Mesenchymal stem cell (in vitro differentiated cells and primary cell): ENCODE measurements at regions not wholly inside any gene's neighbourhood (a gene's known extent, or its start where the extent isn't known, plus 50 kb on each side); places are given as distances from the start of the nearest gene placed in this dataset.
"Not testable (repeated sequence)": the region's sequence is repeated elsewhere in the genome, so short reads cannot be mapped to it uniquely, and the experiment has no call there.

ENCODE experiments used
- DNase-seq: peaks from one replicate; pipeline ENCODE4 v3.0.0-alpha.2; 2013
- H2AFZ ChIP-seq: one replicate; pipeline ENCODE4 v1.6.1; 2013; ENCODE audit warnings: low read depth, mild to moderate bottlenecking, control low read depth, inconsistent platforms, low read length, moderate library complexity
- H2AK5ac ChIP-seq: 2 replicates; pipeline ENCODE4 v1.6.1; 2013; ENCODE audit warnings: low read length, moderate library complexity, mild to moderate bottlenecking, inconsistent platforms; ENCODE audit not compliant: severe bottlenecking
- H2BK120ac ChIP-seq: one replicate; pipeline ENCODE4 v1.6.1; 2013; ENCODE audit warnings: low read depth, mild to moderate bottlenecking, inconsistent platforms, low read length, moderate library complexity
- H2BK12ac ChIP-seq, 2 experiments: one replicate each; pipeline ENCODE4 v1.6.1; 2013; ENCODE audit warnings: inconsistent platforms in 2 of 2, low read length in 2 of 2, mild to moderate bottlenecking in 2 of 2, moderate library complexity in 2 of 2, control low read depth in 1 of 2
- H2BK15ac ChIP-seq: one replicate; pipeline ENCODE4 v1.6.1; 2013; ENCODE audit warnings: mild to moderate bottlenecking, low read depth, inconsistent platforms; ENCODE audit not compliant: poor library complexity, severe bottlenecking
- H2BK5ac ChIP-seq: 2 replicates; pipeline ENCODE4 v1.6.1; 2013; ENCODE audit warnings: low read depth, mild to moderate bottlenecking, low read length, control low read depth, inconsistent platforms; ENCODE audit not compliant: poor library complexity, severe bottlenecking
- H3K14ac ChIP-seq, 2 experiments: one replicate each; pipeline ENCODE4 v1.6.1; 2013; ENCODE audit warnings: inconsistent platforms in 2 of 2, low read length in 2 of 2, control low read depth in 1 of 2, mild to moderate bottlenecking in 1 of 2, moderate library complexity in 1 of 2
- H3K18ac ChIP-seq, 2 experiments: one replicate each; pipeline ENCODE4 v1.6.1; 2013; ENCODE audit warnings: inconsistent platforms in 2 of 2, low read length in 2 of 2, control low read depth in 1 of 2, low read depth in 1 of 2, mild to moderate bottlenecking in 1 of 2
- H3K23ac ChIP-seq, 2 experiments: one replicate each; pipeline ENCODE4 v1.6.1; 2013; ENCODE audit warnings: inconsistent platforms in 2 of 2, low read length in 2 of 2, mild to moderate bottlenecking in 2 of 2, moderate library complexity in 2 of 2, control low read depth in 1 of 2
- H3K27ac ChIP-seq: 2 replicates; pipeline ENCODE4 v1.5.1; 2013; ENCODE audit warnings: mild to moderate bottlenecking, moderate library complexity, low read length, control low read depth, inconsistent platforms; ENCODE audit not compliant: poor library complexity, severe bottlenecking
- H3K27me3 ChIP-seq, 2 experiments: 2 replicates each; pipeline versions ENCODE4 v1.6.1 to v1.7.0; 2013; ENCODE audit warnings: low read length in 2 of 2, mild to moderate bottlenecking in 2 of 2, moderate library complexity in 2 of 2, control low read depth in 1 of 2, inconsistent platforms in 1 of 2; ENCODE audit not compliant: control insufficient read depth in 1 of 2, insufficient read depth in 1 of 2
- H3K36me3 ChIP-seq, 2 experiments: 2 replicates each; pipeline versions ENCODE4 v1.6.1 to v1.7.0; 2013; ENCODE audit warnings: low read length in 2 of 2, control low read depth in 1 of 2, inconsistent platforms in 1 of 2, low read depth in 1 of 2, mild to moderate bottlenecking in 1 of 2; ENCODE audit not compliant: insufficient read depth in 2 of 2, control insufficient read depth in 1 of 2
- H3K4ac ChIP-seq, 2 experiments: one replicate each; pipeline ENCODE4 v1.6.1; 2013; ENCODE audit warnings: inconsistent platforms in 2 of 2, low read length in 2 of 2, mild to moderate bottlenecking in 2 of 2, moderate library complexity in 2 of 2, control low read depth in 1 of 2, low read depth in 1 of 2
- H3K4me1 ChIP-seq: 2 replicates; pipeline ENCODE4 v1.6.1; 2013; ENCODE audit warnings: low read depth, low read length, control low read depth; ENCODE audit not compliant: control insufficient read depth, insufficient read depth
- H3K4me2 ChIP-seq: 2 replicates; pipeline ENCODE4 v1.6.1; 2013; ENCODE audit warnings: low read length, mild to moderate bottlenecking, inconsistent platforms; ENCODE audit not compliant: poor library complexity, severe bottlenecking
- H3K4me3 ChIP-seq, 2 experiments: 2 replicates each; pipeline versions ENCODE4 v1.5.1 to v1.7.0; 2013; ENCODE audit warnings: low read length in 2 of 2, mild to moderate bottlenecking in 2 of 2, control low read depth in 1 of 2, low read depth in 1 of 2; ENCODE audit not compliant: insufficient read depth in 1 of 2
- H3K79me1 ChIP-seq: replicated peaks from 2 replicates; pipeline ENCODE4 v1.6.1; 2013; ENCODE audit warnings: mild to moderate bottlenecking, control low read depth, low read length, inconsistent platforms; ENCODE audit not compliant: poor library complexity, severe bottlenecking
- H3K9ac ChIP-seq: 2 replicates; pipeline ENCODE4 v1.7.0; 2013; ENCODE audit warnings: mild to moderate bottlenecking, low read length, moderate library complexity
- H3K9me3 ChIP-seq: 2 replicates; pipeline ENCODE4 v1.7.0; 2013; ENCODE audit warnings: mild to moderate bottlenecking, low read length; ENCODE audit not compliant: control insufficient read depth
- H4K8ac ChIP-seq: one replicate; pipeline ENCODE4 v1.6.1; 2013; ENCODE audit warnings: inconsistent platforms, mild to moderate bottlenecking, low read length, moderate library complexity
- H4K91ac ChIP-seq: one replicate; pipeline ENCODE4 v1.6.1; 2013; ENCODE audit warnings: mild to moderate bottlenecking, low read length, inconsistent platforms
- WGBS: methylation state at CpG from one replicate; pipeline ENCODE4 v1.1.7; 2013; ENCODE audit warnings: mixed read lengths; 5-methylcytosine and 5-hydroxymethylcytosine counted together

- H3K27me3 ChIP-seq = no peaks in the 10 kb centered on the region
- H3K9me3 ChIP-seq = no peaks in the 10 kb centered on the region
- H2BK12ac ChIP-seq = no peak overlapping the region
- no peak overlapping the region for H3K27ac ChIP-seq
- H3K36me3 ChIP-seq = no peaks in the 10 kb centered on the region
- H3K4ac ChIP-seq = no peak overlapping the region
- H3K4me1 ChIP-seq = no peaks in the 10 kb centered on the region
- 70% methylated on average over 3 of the region's 3 CpGs for WGBS
- H3K79me1 ChIP-seq = no peaks in the 10 kb centered on the region
- H2BK120ac ChIP-seq = no peak overlapping the region
- no peak overlapping the region for H3K9ac ChIP-seq
- H3K4me3 ChIP-seq = no peak overlapping the region
- H2BK15ac ChIP-seq = no peak overlapping the region
- no peak for DNase-seq
- H4K8ac ChIP-seq = no peak overlapping the region
- no peak overlapping the region for H2BK5ac ChIP-seq
- H3K23ac ChIP-seq = no peak overlapping the region
- no peak overlapping the region for H3K18ac ChIP-seq
- H4K91ac ChIP-seq = no peak overlapping the region
- no peak overlapping the region for H2AK5ac ChIP-seq
- H2AFZ ChIP-seq = no peak overlapping the region
- no peak overlapping the region for H3K4me2 ChIP-seq
- H3K14ac ChIP-seq = no peak overlapping the region
Measured at GRCh38 chr12:20077618-20078017, 290.7 kb upstream of the PDE3A start.

DNA sequence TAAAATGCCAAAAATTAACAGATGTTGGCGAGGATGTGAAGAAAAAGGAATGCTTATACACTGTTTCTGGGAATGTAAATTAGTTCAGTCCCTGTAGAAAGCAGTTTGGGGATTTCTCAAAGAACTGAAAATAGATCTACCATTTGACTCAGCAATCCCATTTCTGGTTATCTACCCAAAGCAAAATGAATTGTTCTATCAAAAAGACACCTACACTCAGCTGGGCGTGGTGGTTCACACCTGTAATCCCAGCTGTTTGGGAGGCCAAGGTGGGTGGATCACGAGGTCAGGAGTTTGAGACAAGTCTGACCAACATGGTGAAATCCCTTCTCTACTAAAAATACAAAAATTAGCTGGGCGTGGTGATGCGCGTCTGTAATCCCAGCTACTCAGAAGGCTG lies 279.3 kb upstream of the PDE3A start:
- Histone ChIP-seq H2BK12ac (no peak overlapping the region), H3K36me3 (no peaks in the 10 kb centered on the region), H3K18ac (no peak overlapping the region), H3K23ac (no peak overlapping the region), H2AFZ (no peak overlapping the region), H4K8ac (no peak overlapping the region), H3K4me2 (no peak overlapping the region), H3K79me1 (no peaks in the 10 kb centered on the region), H4K91ac (no peak overlapping the region), H3K4me3 (no peak overlapping the region), H3K4ac (no peak overlapping the region), H3K9me3 (peaks cover 4% of the 10 kb centered on the region), H3K4me1 (no peaks in the 10 kb centered on the region), H3K14ac (no peak overlapping the region), H3K27me3 (no peaks in the 10 kb centered on the region), H2BK120ac (no peak overlapping the region), H2BK15ac (no peak overlapping the region), H3K9ac (no peak overlapping the region), H2AK5ac (no peak overlapping the region), H2BK5ac (no peak overlapping the region), H3K27ac (no peak overlapping the region)
- DNase-seq = no peak
- WGBS = 78% methylated on average over 5 of the region's 6 CpGs

DNA sequence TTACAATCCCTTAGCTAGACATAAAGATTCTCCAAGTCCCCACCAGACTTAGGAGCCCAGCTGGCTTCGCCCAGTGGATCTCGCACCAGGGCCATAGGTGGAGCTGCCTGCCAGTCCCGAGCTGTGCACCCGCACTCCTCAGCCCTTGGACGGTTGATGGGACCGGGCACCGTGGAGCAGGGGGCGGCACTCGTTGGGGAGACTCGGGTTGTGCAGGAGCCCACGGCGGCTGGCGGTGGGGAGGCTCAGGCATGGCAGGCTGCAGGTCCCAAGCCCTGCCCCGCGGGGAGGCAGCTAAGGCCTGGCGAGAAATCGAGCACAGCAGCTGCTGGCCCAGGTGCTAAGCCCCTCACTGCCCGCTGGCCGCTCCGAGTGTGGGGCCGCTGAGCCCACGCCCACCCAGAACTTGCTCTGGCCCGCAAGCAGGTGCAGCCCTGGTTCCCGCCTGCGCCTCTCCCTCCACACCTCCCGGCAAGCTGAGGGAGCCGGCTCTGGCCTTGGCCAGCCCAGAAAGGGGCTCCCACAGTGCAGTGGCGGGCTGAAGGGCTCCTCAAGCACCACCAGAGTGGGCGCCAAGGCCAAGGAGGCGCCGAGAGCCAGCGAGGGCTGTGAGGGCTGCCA lies 275.0 kb upstream of the PDE3A start:
- H3K18ac ChIP-seq, H3K9me3 ChIP-seq, DNase-seq, H3K27me3 ChIP-seq, H2BK15ac ChIP-seq, H3K36me3 ChIP-seq, H3K9ac ChIP-seq, H3K4me2 ChIP-seq, H2BK5ac ChIP-seq, H3K4me1 ChIP-seq, H3K4ac ChIP-seq, H3K4me3 ChIP-seq, H2BK120ac ChIP-seq, H2BK12ac ChIP-seq, H3K27ac ChIP-seq, H2AK5ac ChIP-seq, H3K79me1 ChIP-seq, H4K8ac ChIP-seq, H2AFZ ChIP-seq, H4K91ac ChIP-seq, H3K14ac ChIP-seq, H3K23ac ChIP-seq: not testable (repeated sequence)
- WGBS = 90% methylated on average over 30 of the region's 32 CpGs

GRCh38 chr12:20096430-20096829 lies 271.9 kb upstream of the PDE3A start:
- H3K14ac ChIP-seq = no peak overlapping the region
- H3K4me1 ChIP-seq = peaks cover 3% of the 10 kb centered on the region
- H3K23ac ChIP-seq = no peak overlapping the region
- no peak overlapping the region for H3K18ac ChIP-seq
- H4K8ac ChIP-seq = no peak overlapping the region
- H3K9ac ChIP-seq = no peak overlapping the region
- H3K79me1 ChIP-seq = no peaks in the 10 kb centered on the region
- no peak overlapping the region for H3K4me2 ChIP-seq
- H3K27me3 ChIP-seq = no peaks in the 10 kb centered on the region
- no peak overlapping the region for H2AFZ ChIP-seq
- H3K4me3 ChIP-seq = no peak overlapping the region
- no peak overlapping the region for H2BK120ac ChIP-seq
- H4K91ac ChIP-seq = no peak overlapping the region
- H2BK5ac ChIP-seq = no peak overlapping the region
- no peak overlapping the region for H3K4ac ChIP-seq
- H3K9me3 ChIP-seq = peaks cover 4% of the 10 kb centered on the region
- 72% methylated on average over 6 of the region's 6 CpGs for WGBS
- H2AK5ac ChIP-seq = no peak overlapping the region
- no peak overlapping the region for H2BK12ac ChIP-seq
- H2BK15ac ChIP-seq = no peak overlapping the region
- DNase-seq = peak; percentile 12
- H3K36me3 ChIP-seq = no peaks in the 10 kb centered on the region
- no peak overlapping the region for H3K27ac ChIP-seq
